ENCODE measurements at regions not wholly inside any gene's neighbourhood (a gene's known extent, or its start where the extent isn't known, plus 50 kb on each side); places are given as distances from the start of the nearest gene placed in this dataset.

DNA sequence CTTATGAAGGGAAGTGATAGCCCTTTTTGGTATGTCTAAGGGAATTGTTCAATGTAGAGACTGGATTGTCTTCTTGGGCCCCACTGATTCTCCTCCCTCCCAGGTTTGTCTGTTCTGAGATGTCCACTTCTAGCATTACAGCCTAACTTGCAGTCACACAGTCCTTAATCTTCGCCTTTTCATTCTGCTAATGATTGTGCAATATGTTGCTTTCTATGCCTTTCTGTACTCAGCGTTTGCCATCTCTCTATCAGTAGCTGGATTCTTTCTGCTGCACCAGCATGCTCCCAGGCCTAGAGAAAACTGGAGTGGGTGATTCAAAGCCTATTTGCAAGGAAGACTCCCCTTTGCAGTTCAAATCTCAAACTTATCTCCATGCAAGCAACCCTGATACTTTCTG, 307.5 kb upstream of the DACH1 start:
- TF ChIP-seq, protein P1, sequence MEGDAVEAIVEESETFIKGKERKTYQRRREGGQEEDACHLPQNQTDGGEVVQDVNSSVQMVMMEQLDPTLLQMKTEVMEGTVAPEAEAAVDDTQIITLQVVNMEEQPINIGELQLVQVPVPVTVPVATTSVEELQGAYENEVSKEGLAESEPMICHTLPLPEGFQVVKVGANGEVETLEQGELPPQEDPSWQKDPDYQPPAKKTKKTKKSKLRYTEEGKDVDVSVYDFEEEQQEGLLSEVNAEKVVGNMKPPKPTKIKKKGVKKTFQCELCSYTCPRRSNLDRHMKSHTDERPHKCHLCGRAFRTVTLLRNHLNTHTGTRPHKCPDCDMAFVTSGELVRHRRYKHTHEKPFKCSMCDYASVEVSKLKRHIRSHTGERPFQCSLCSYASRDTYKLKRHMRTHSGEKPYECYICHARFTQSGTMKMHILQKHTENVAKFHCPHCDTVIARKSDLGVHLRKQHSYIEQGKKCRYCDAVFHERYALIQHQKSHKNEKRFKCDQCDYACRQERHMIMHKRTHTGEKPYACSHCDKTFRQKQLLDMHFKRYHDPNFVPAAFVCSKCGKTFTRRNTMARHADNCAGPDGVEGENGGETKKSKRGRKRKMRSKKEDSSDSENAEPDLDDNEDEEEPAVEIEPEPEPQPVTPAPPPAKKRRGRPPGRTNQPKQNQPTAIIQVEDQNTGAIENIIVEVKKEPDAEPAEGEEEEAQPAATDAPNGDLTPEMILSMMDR (IDR thresholded peaks at IDR 0.05; ENCODE audit: low read depth, low read length) = no peak
- TF ChIP-seq POLR2A (IDR thresholded peaks at IDR 0.05; ENCODE audit: extremely low read depth, insufficient read length) (no peak), MYC (IDR thresholded peaks at IDR 0.05; ENCODE audit: low read depth, low read length) (no peak)
- H3K4me3 ChIP-seq (ENCODE audit: low read depth, low read length) = no peak overlapping the region
- no peak for DNase-seq (ENCODE audit: low read depth)

DNA sequence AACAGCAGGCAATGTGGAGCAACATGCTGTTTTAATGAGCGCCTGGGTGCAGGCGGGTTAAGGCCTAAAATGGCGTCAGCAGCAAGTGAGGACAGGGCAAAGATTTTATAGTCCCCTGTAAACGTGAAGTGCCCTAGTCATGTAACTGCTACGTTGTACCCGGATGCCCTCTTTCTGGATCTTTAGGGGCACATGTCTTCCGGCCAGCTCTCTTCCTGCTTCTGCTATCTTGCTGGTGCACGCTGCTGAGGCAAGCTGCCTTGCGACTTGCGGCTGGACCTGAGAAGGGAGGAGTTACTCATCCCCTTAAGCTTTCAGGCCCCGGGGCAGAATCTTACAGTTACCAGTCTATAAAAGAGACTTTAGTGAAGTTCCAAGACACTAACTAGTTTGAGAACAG, 303.6 kb upstream of the DACH1 start:
- no peak overlapping the region for H3K4me3 ChIP-seq (ENCODE audit: low read depth, low read length)
- TF ChIP-seq, protein P2, sequence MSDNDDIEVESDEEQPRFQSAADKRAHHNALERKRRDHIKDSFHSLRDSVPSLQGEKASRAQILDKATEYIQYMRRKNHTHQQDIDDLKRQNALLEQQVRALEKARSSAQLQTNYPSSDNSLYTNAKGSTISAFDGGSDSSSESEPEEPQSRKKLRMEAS (IDR thresholded peaks at IDR 0.05; ENCODE audit: low read depth, low read length) = no peak
- TF ChIP-seq POLR2A (IDR thresholded peaks at IDR 0.05; ENCODE audit: extremely low read depth, insufficient read length) = no peak
- TF ChIP-seq, protein P1 (IDR thresholded peaks at IDR 0.05; ENCODE audit: low read depth, low read length) = no peak
- TF ChIP-seq MYC (IDR thresholded peaks at IDR 0.05; ENCODE audit: low read depth, low read length) = no peak
- no peak for DNase-seq (ENCODE audit: low read depth)

DNA sequence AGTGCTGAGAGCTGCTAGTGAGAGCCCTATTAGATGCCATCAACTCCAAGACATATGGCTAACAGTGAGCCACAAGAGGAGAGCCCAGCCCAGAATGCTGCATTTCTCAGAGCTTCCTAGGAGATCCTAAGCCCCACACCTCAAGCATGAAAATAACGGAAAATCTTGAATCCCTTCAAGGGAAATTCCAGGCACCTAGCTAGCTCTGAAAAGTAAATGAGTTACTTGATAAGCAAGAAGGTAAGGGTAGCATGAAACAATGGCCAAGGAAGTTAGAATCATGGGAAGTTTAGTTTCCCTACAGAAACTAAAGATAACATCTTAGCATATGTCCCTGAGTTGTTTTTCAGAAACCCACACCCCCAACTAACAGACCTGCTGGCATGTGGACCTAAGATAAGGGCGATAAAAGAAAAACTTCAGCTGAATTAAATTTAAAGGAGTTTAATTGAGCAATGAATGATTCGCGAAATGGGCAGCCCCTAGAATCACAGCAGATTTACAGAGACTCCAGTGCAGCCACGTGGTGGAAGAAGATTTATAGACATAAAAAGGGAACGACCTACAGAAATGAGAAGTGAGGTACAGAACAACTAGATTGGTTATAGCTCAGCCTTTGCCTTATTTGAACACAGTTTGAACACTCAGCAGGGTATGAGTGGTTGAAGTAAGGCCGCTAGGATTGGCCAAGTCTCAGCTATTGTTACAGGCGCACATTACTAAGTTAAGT, 301.3 kb upstream of the DACH1 start:
- H3K4me3 ChIP-seq (ENCODE audit: low read depth, low read length) = no peak overlapping the region
- no peak for DNase-seq (ENCODE audit: low read depth)
- TF ChIP-seq POLR2A (IDR thresholded peaks at IDR 0.05; ENCODE audit: extremely low read depth, insufficient read length) = no peak
- TF ChIP-seq, protein P2 (IDR thresholded peaks at IDR 0.05; ENCODE audit: low read depth, low read length) = peak; percentile 24; the same call in 1 of the 2 replicates
- TF ChIP-seq, protein P1 (IDR thresholded peaks at IDR 0.05; ENCODE audit: low read depth, low read length) = no peak

DNA sequence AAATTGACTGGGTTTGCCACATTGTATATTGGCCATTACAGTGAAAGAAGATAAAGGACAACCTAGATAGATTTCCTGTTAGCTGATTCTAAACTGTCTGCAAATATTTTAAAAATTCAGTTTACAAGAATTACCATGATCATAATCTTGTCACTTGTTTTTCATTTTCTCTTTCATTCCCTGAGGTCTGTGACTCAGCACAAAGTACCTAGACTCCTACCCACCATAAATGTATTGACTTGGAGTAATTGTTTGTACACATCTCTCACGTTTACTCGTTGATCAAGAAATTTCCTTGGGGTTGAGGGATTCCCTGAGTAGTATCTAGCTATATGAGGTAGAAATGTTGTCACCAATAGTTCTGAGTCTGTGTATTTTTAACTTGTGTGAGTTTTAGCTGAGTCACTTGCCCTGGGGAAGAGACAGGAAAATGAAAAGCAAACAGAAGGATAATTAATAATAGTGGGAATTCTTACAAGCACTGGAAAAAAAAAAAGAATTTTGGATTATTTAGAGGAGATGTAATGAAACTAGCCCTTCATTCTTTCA, 299.2 kb upstream of the DACH1 start:
- no peak for DNase-seq (ENCODE audit: low read depth)
- no peak overlapping the region for H3K4me3 ChIP-seq (ENCODE audit: low read depth, low read length)
- TF ChIP-seq MYC (IDR thresholded peaks at IDR 0.05; ENCODE audit: low read depth, low read length) (no peak), POLR2A (IDR thresholded peaks at IDR 0.05; ENCODE audit: extremely low read depth, insufficient read length) (no peak)
- TF ChIP-seq, protein P2 (IDR thresholded peaks at IDR 0.05; ENCODE audit: low read depth, low read length) = no peak
- TF ChIP-seq, protein P1 (IDR thresholded peaks at IDR 0.05; ENCODE audit: low read depth, low read length) = no peak

DNA sequence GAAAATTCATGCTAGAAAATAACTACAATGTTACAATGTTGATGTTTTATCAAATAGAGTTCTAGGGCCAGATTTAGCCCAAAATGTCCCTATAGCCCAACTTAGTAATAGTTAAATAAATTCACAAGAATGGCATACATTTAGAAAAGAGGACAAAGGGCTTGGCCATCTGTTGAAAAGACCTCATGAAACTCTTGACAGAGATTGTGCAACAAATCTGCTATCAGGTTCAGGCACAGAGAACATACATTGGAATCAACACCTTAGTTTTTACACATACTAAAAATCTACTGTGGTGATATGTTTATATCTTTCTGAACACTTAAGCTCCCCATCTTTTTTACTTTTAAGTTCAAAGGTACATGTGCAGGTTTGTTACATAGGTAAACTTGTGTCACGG, 298.3 kb upstream of the DACH1 start:
- DNase-seq (ENCODE audit: low read depth) = no peak
- TF ChIP-seq POLR2A (IDR thresholded peaks at IDR 0.05; ENCODE audit: extremely low read depth, insufficient read length) (no peak), MYC (IDR thresholded peaks at IDR 0.05; ENCODE audit: low read depth, low read length) (no peak)
- TF ChIP-seq, protein P2 (IDR thresholded peaks at IDR 0.05; ENCODE audit: low read depth, low read length) = no peak
- TF ChIP-seq, protein P1 (IDR thresholded peaks at IDR 0.05; ENCODE audit: low read depth, low read length) = no peak

More for the DNA sequence above, 298.3 kb upstream of the DACH1 start:
- H3K4me3 ChIP-seq (ENCODE audit: low read depth, low read length) = no peak overlapping the region
